HEK293 (cell line): ENCODE measurements at regions not wholly inside any gene's neighbourhood (a gene's known extent, or its start where the extent isn't known, plus 50 kb on each side); places are given as distances from the start of the nearest gene placed in this dataset.

Source experiments
- CTCF ChIA-PET: fragments of 350-600 bp; formaldehyde crosslinking; extraction: SDS; loops from one replicate; lab custom pipeline; 2021; ENCODE audit warnings: antibody characterized with exemption; lab: Yijun Ruan, JAX
- POLR2A ChIA-PET: fragments of 300-600 bp; formaldehyde crosslinking; extraction: SDS; loops from one replicate; lab custom pipeline; 2020; ENCODE audit warnings: antibody characterized with exemption, inconsistent platforms; lab: Yijun Ruan, JAX
- H3K27ac ChIP-seq: fragments of 200-500 bp; sonication (Bioruptor generic); 2 replicates; pipeline ENCODE4 v1.5.1; 2014; ENCODE audit warnings: low read depth, low read length, control low read depth, inconsistent platforms; ENCODE audit errors: extremely low read depth
- H3K36me3 ChIP-seq, 2 experiments: fragments of 200-500 bp in 1 of 2; sonication (Bioruptor generic) in 1 of 2; 1 replicate in 1 of 2; 2 replicates in 1 of 2; pipeline ENCODE4 v1.5.1; 2014 to 2017; ENCODE audit warnings: inconsistent platforms in 2 of 2, low read length in 2 of 2; ENCODE audit not compliant: control insufficient read depth in 2 of 2, insufficient read depth in 1 of 2
- H3K4me1 ChIP-seq: fragments of 200-500 bp; sonication (Bioruptor generic); 2 replicates; pipeline ENCODE4 v1.5.1; 2014; ENCODE audit warnings: mild to moderate bottlenecking, low read length, inconsistent platforms; ENCODE audit not compliant: control insufficient read depth, insufficient read depth
- H3K4me3 ChIP-seq: 2 replicates; pipeline ENCODE4 v1.5.1; 2011; ENCODE audit warnings: low read depth, mild to moderate bottlenecking, control low read depth, low read length, moderate library complexity
- H3K9me3 ChIP-seq: fragments of 200-500 bp; sonication (Bioruptor generic); 2 replicates; pipeline ENCODE4 v1.5.1; 2014; ENCODE audit warnings: low read depth, low read length, inconsistent platforms; ENCODE audit not compliant: control insufficient read depth, insufficient read depth
- EGR2 ChIP-seq: fragments of 450-650 bp; formaldehyde crosslinking; IDR thresholded peaks from 2 replicates; pipeline ENCODE4 v1.5.1; 2016; ENCODE audit warnings: low read depth, missing biosample characterization, missing genetic modification characterization
- KLF10 ChIP-seq: fragments of 450-650 bp; IDR thresholded peaks from 2 replicates; pipeline ENCODE4 v1.5.1; 2018; ENCODE audit warnings: missing biosample characterization, mild to moderate bottlenecking, missing genetic modification characterization
- KLF8 ChIP-seq: fragments of 450-650 bp; formaldehyde crosslinking; IDR thresholded peaks from 2 replicates; pipeline ENCODE4 v1.5.1; 2016; ENCODE audit warnings: missing biosample characterization, missing genetic modification characterization
- TCF7L2 ChIP-seq: IDR thresholded peaks from 2 replicates; pipeline ENCODE4 v1.6.1; 2011; ENCODE audit warnings: low read depth, mild to moderate bottlenecking, inconsistent platforms, low read length, moderate library complexity, borderline replicate concordance
- ZBTB48 ChIP-seq: fragments of 450-650 bp; formaldehyde crosslinking; IDR thresholded peaks from 2 replicates; pipeline ENCODE4 v1.5.1; 2016; ENCODE audit warnings: missing biosample characterization, missing genetic modification characterization
- ZNF148 ChIP-seq: fragments of 450-650 bp; formaldehyde crosslinking; IDR thresholded peaks from 2 replicates; pipeline ENCODE4 v1.5.0; 2017; ENCODE audit warnings: missing biosample characterization, missing genetic modification characterization, borderline replicate concordance
- ZNF37A ChIP-seq: fragments of 450-650 bp; IDR thresholded peaks from 2 replicates; pipeline ENCODE4 v1.5.1; 2018; ENCODE audit warnings: missing biosample characterization, missing genetic modification characterization
- ZNF473 ChIP-seq: fragments of 450-650 bp; formaldehyde crosslinking; IDR thresholded peaks from 2 replicates; pipeline ENCODE4 v1.5.1; 2017; ENCODE audit warnings: missing biosample characterization, missing genetic modification characterization
- ZNF585B ChIP-seq: fragments of 450-650 bp; formaldehyde crosslinking; IDR thresholded peaks from 2 replicates; pipeline ENCODE4 v1.5.1; 2016; ENCODE audit warnings: missing biosample characterization, missing genetic modification characterization
- ZNF645 ChIP-seq: fragments of 450-650 bp; formaldehyde crosslinking; IDR thresholded peaks from 2 replicates; pipeline ENCODE4; 2016; ENCODE audit warnings: missing biosample characterization, missing genetic modification characterization
- ZXDB ChIP-seq: fragments of 450-650 bp; formaldehyde crosslinking; IDR thresholded peaks from 2 replicates; pipeline ENCODE4 v1.5.1; 2016; ENCODE audit warnings: missing biosample characterization, missing genetic modification characterization
- TF ChIP-seq, protein P1 (sequence below): fragments of 450-650 bp; formaldehyde crosslinking; IDR thresholded peaks from 2 replicates; pipeline ENCODE4 v1.5.1; 2016; ENCODE audit warnings: missing biosample characterization, missing genetic modification characterization
- TF ChIP-seq, protein P2 (sequence below): fragments of 450-650 bp; formaldehyde crosslinking; IDR thresholded peaks from 2 replicates; pipeline ENCODE4 v1.5.1; 2016; ENCODE audit warnings: missing biosample characterization, missing genetic modification characterization
- TF ChIP-seq, protein P3 (sequence below): fragments of 450-650 bp; formaldehyde crosslinking; IDR thresholded peaks from 2 replicates; pipeline ENCODE4 v1.5.1; 2016; ENCODE audit warnings: missing biosample characterization, missing genetic modification characterization
- TF ChIP-seq, protein P4 (sequence below): fragments of 450-650 bp; formaldehyde crosslinking; IDR thresholded peaks from 2 replicates; pipeline ENCODE4 v1.5.1; 2017; ENCODE audit warnings: missing biosample characterization, missing genetic modification characterization

DNA sequence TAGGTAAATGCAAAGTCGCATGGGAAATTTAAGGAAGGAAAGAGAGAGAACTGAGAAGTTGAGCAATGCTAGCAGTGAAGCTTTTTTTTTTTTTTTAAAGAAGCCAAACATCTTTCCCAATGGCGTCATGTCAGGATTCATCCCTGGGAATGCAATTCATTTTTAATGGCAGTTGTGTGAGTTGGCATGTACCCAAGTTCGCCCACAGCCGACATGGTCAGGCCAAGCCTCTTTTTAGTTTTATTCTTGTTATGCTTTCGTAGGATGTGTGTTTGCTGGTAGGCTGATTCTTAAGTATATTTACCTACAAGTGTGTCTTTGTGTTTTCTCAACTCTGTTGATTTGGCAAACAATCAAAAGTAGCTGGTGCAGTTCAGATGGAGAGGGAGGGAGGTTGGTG is 127.6 kb upstream of the ITGA6 start (continued):
- TF ChIP-seq ZNF148 (tag by site-specific recombination) (no peak), EGR2 (tag by site-specific recombination) (peak; percentile 49), ZNF37A (tag by site-specific recombination) (no peak)
- TF ChIP-seq, protein P1, sequence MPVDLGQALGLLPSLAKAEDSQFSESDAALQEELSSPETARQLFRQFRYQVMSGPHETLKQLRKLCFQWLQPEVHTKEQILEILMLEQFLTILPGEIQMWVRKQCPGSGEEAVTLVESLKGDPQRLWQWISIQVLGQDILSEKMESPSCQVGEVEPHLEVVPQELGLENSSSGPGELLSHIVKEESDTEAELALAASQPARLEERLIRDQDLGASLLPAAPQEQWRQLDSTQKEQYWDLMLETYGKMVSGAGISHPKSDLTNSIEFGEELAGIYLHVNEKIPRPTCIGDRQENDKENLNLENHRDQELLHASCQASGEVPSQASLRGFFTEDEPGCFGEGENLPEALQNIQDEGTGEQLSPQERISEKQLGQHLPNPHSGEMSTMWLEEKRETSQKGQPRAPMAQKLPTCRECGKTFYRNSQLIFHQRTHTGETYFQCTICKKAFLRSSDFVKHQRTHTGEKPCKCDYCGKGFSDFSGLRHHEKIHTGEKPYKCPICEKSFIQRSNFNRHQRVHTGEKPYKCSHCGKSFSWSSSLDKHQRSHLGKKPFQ, result no peak
- TF ChIP-seq, protein P2, sequence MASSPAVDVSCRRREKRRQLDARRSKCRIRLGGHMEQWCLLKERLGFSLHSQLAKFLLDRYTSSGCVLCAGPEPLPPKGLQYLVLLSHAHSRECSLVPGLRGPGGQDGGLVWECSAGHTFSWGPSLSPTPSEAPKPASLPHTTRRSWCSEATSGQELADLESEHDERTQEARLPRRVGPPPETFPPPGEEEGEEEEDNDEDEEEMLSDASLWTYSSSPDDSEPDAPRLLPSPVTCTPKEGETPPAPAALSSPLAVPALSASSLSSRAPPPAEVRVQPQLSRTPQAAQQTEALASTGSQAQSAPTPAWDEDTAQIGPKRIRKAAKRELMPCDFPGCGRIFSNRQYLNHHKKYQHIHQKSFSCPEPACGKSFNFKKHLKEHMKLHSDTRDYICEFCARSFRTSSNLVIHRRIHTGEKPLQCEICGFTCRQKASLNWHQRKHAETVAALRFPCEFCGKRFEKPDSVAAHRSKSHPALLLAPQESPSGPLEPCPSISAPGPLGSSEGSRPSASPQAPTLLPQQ (tag by site-specific recombination), result 0 out of 2 replicates have a peak, but pooled peaks have one; percentile 46
- TF ChIP-seq, protein P3, sequence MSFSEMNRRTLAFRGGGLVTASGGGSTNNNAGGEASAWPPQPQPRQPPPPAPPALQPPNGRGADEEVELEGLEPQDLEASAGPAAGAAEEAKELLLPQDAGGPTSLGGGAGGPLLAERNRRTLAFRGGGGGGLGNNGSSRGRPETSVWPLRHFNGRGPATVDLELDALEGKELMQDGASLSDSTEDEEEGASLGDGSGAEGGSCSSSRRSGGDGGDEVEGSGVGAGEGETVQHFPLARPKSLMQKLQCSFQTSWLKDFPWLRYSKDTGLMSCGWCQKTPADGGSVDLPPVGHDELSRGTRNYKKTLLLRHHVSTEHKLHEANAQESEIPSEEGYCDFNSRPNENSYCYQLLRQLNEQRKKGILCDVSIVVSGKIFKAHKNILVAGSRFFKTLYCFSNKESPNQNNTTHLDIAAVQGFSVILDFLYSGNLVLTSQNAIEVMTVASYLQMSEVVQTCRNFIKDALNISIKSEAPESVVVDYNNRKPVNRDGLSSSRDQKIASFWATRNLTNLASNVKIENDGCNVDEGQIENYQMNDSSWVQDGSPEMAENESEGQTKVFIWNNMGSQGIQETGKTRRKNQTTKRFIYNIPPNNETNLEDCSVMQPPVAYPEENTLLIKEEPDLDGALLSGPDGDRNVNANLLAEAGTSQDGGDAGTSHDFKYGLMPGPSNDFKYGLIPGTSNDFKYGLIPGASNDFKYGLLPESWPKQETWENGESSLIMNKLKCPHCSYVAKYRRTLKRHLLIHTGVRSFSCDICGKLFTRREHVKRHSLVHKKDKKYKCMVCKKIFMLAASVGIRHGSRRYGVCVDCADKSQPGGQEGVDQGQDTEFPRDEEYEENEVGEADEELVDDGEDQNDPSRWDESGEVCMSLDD (tag by site-specific recombination), result no peak
- TF ChIP-seq, protein P4, sequence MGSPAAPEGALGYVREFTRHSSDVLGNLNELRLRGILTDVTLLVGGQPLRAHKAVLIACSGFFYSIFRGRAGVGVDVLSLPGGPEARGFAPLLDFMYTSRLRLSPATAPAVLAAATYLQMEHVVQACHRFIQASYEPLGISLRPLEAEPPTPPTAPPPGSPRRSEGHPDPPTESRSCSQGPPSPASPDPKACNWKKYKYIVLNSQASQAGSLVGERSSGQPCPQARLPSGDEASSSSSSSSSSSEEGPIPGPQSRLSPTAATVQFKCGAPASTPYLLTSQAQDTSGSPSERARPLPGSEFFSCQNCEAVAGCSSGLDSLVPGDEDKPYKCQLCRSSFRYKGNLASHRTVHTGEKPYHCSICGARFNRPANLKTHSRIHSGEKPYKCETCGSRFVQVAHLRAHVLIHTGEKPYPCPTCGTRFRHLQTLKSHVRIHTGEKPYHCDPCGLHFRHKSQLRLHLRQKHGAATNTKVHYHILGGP, result peak; percentile 93

DNA sequence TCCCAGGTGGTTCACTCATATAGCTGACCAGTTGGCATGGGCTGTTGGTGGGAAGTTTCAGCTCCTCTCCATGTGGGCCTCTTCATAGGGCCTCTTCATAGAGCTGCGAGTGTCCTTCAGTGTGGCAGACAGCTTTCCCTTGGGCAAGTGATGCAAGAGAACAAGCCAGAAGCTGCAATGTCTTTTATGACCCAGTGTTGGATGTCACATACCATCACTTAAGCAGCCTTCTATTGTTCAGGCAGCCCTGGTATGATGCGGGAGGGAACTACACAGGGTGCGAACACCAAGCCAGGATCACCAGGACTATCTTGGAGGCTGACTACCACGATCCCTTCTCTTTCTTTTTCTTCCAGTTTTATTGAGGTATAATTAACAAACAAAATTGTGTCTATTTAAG is 126.5 kb upstream of the ITGA6 start:
- Histone ChIP-seq H3K36me3 (no peaks in the 10 kb centered on the region), H3K4me1 (peaks cover 5% of the 10 kb centered on the region; the same call in 1 of the 2 replicates), H3K9me3 (no peaks in the 10 kb centered on the region), H3K27ac (no peak overlapping the region), H3K4me3 (no peak overlapping the region)
- ChIA-PET POLR2A (no interaction called here), CTCF (no interaction called here)
- TF ChIP-seq KLF10, result no peak

- Histone ChIP-seq H3K4me1 (no peaks in the 10 kb centered on the region), H3K9me3 (no peaks in the 10 kb centered on the region), H3K27ac (no peak overlapping the region), H3K4me3 (no peak overlapping the region), H3K36me3 (no peaks in the 10 kb centered on the region)
- ChIA-PET POLR2A (no interaction called here), CTCF (no interaction called here)
- TF ChIP-seq TCF7L2 (no peak), ZNF473 (tag by site-specific recombination) (no peak), KLF8 (tag by site-specific recombination) (no peak), ZXDB (no peak), ZNF645 (tag by site-specific recombination) (no peak), ZBTB48 (tag by site-specific recombination) (no peak), ZNF585B (tag by site-specific recombination) (no peak)
Measured at GRCh38 chr2:172305066-172305465, 122.3 kb upstream of the ITGA6 start.
